Aorta (tissue), 5 donors: ENCODE measurements at regions not wholly inside any gene's neighbourhood (a gene's known extent, or its start where the extent isn't known, plus 50 kb on each side); places are given as distances from the start of the nearest gene placed in this dataset.
"Not testable (repeated sequence)": the region's sequence is repeated elsewhere in the genome, so short reads cannot be mapped to it uniquely, and the experiment has no call there.

ENCODE experiments used
- ATAC-seq: fragments of 200-7000 bp; cut with Tn5 transposase; one replicate; pipeline ENCODE4 v1.9.1; 2022; ENCODE audit warnings: moderate library complexity; ENCODE audit not compliant: low FRiP score
- DNase-seq, 2 donors: peaks; one replicate each; pipeline ENCODE4 v3.0.0-alpha.2; 2020
- H3K27ac ChIP-seq, 2 donors: one replicate each; pipeline ENCODE4 v1.5.1; 2013; ENCODE audit warnings: low read length in 2 of 2, mild to moderate bottlenecking in 2 of 2, moderate library complexity in 2 of 2, control low read depth in 1 of 2, inconsistent platforms in 1 of 2, low read depth in 1 of 2
- H3K27me3 ChIP-seq, 2 donors: one replicate each; pipeline ENCODE4 v1.6.1; 2013; ENCODE audit warnings: control low read depth in 1 of 2, low read length in 1 of 2, mild to moderate bottlenecking in 1 of 2, moderate library complexity in 1 of 2; ENCODE audit not compliant: insufficient read depth in 2 of 2, control insufficient read depth in 1 of 2
- H3K36me3 ChIP-seq, 2 donors: one replicate each; pipeline ENCODE4 v1.6.1; 2013; ENCODE audit warnings: control low read depth in 1 of 2, low read length in 1 of 2, mild to moderate bottlenecking in 1 of 2; ENCODE audit not compliant: insufficient read depth in 2 of 2, control insufficient read depth in 1 of 2
- H3K4me1 ChIP-seq, 2 donors: one replicate each; pipeline ENCODE4 v1.6.1; 2013; ENCODE audit warnings: low read length in 2 of 2, control low read depth in 1 of 2, mild to moderate bottlenecking in 1 of 2, moderate library complexity in 1 of 2; ENCODE audit not compliant: insufficient read depth in 2 of 2, control insufficient read depth in 1 of 2
- H3K4me3 ChIP-seq, 2 donors: one replicate each; pipeline ENCODE4 v1.5.1; 2013; ENCODE audit warnings: low read length in 2 of 2, control low read depth in 1 of 2, mild to moderate bottlenecking in 1 of 2
- H3K9me3 ChIP-seq: one replicate; pipeline ENCODE4 v1.6.1; 2013; ENCODE audit warnings: mild to moderate bottlenecking, low read length; ENCODE audit not compliant: control insufficient read depth
- WGBS, 2 donors: extraction: QIAGEN DNeasy Blood & Tissue Kit; methylation state at CpG; one replicate each; pipeline ENCODE4 v1.1.7; 2013; 5-methylcytosine and 5-hydroxymethylcytosine counted together
- intact Hi-C, 2 donors: fragments of 100-400 bp; cut with DNase I; formaldehyde crosslinking; loops; one replicate each; pipeline versions ENCODE4 v1.14.2 to v1.15.0; 2022
- donor health status: healthy with polysubstance abuse.
- donor health status: Bipolar disorder and iron deficiency.
- donor health status: DM: no; HTN: no; CAD: no.
- donor health status: DM: no; HTN: no; CAD: no.
- donor health status: DM: yes; HTN: yes; CAD: no.

GRCh38 chr12:105587237-105587636 is 256.7 kb downstream of the C12orf75 start:
- intact Hi-C loops, result no loop called here
- Histone ChIP-seq H3K27me3 (no peaks in the 10 kb centered on the region), H3K36me3 (peaks cover 0 to 2% of the 10 kb centered on the region in 2 donors), H3K27ac (no peak overlapping the region), H3K4me3 (no peak overlapping the region), H3K9me3 (peaks cover 3% of the 10 kb centered on the region), H3K4me1 (peaks cover 0 to 1% of the 10 kb centered on the region in 2 donors)
- ATAC-seq (no peak), DNase-seq (no peak)
- WGBS, 2 donors, result 14 to 29% methylated on average over 5 of the region's 5 CpGs

- DNase-seq, result no peak
- peaks cover 0 to 1% of the 10 kb centered on the region in 2 donors for H3K4me1 ChIP-seq
- H3K36me3 ChIP-seq, result peaks cover 0 to 2% of the 10 kb centered on the region in 2 donors
- intact Hi-C loops, result no loop called here
- no peak for ATAC-seq
- H3K9me3 ChIP-seq, result peaks cover 3% of the 10 kb centered on the region
- no peak overlapping the region for H3K4me3 ChIP-seq
- WGBS, 2 donors, result 93 to 96% methylated on average over 4 of the region's 4 CpGs
- no peak overlapping the region for H3K27ac ChIP-seq
- no peaks in the 10 kb centered on the region for H3K27me3 ChIP-seq
Measured at GRCh38 chr12:105588106-105588505, 257.6 kb downstream of the C12orf75 start.

GRCh38 chr12:105590571-105590970 is 260.1 kb downstream of the C12orf75 start:
- intact Hi-C loops, result no loop called here
- Histone ChIP-seq H3K27me3 (no peaks in the 10 kb centered on the region), H3K4me3 (no peak overlapping the region), H3K4me1 (peaks cover 0 to 1% of the 10 kb centered on the region in 2 donors), H3K36me3 (peaks cover 0 to 2% of the 10 kb centered on the region in 2 donors), H3K9me3 (peaks cover 3% of the 10 kb centered on the region), H3K27ac (no peak overlapping the region)
- DNase-seq (no peak), ATAC-seq (no peak)
- 86 to 88% methylated on average over 1 of the region's 1 CpG for WGBS, 2 donors

GRCh38 chr12:105595440-105595839 is 264.9 kb downstream of the C12orf75 start:
- intact Hi-C loops, result no loop called here
- H3K4me3 ChIP-seq, result no peak overlapping the region
- H3K27me3 ChIP-seq, result no peaks in the 10 kb centered on the region
- H3K36me3 ChIP-seq, result no peaks in the 10 kb centered on the region
- DNase-seq (no peak), ATAC-seq (no peak)
- WGBS, 2 donors, result 92 to 94% methylated on average over 5 of the region's 5 CpGs
- no peak overlapping the region for H3K27ac ChIP-seq
- peaks cover 2% of the 10 kb centered on the region for H3K9me3 ChIP-seq
- H3K4me1 ChIP-seq, result no peaks in the 10 kb centered on the region

- no peak for DNase-seq
- Histone ChIP-seq H3K4me1 (peaks cover 0 to 3% of the 10 kb centered on the region in 2 donors), H3K4me3 (no peak overlapping the region), H3K27me3 (no peaks in the 10 kb centered on the region), H3K9me3 (peaks cover 2% of the 10 kb centered on the region), H3K36me3 (no peaks in the 10 kb centered on the region), H3K27ac (no peak overlapping the region)
- WGBS, 2 donors, result 89 to 91% methylated on average over 2 of the region's 2 CpGs
- intact Hi-C loops, result no loop called here
- no peak for ATAC-seq
Measured at GRCh38 chr12:105596731-105597130, 266.2 kb downstream of the C12orf75 start.

- peaks cover 2% of the 10 kb centered on the region for H3K9me3 ChIP-seq
- WGBS, 2 donors, result 85 to 91% methylated on average over 4 of the region's 4 CpGs
- H3K27me3 ChIP-seq, result no peaks in the 10 kb centered on the region
- no peak overlapping the region for H3K27ac ChIP-seq
- H3K36me3 ChIP-seq, result no peaks in the 10 kb centered on the region
- DNase-seq (no peak), ATAC-seq (no peak)
- H3K4me1 ChIP-seq, result peaks cover 0 to 4% of the 10 kb centered on the region in 2 donors
- intact Hi-C loops, result no loop called here
- H3K4me3 ChIP-seq, result no peak overlapping the region
Measured at GRCh38 chr12:105598031-105598430, 267.5 kb downstream of the C12orf75 start.

- Histone ChIP-seq H3K27ac (no peak overlapping the region), H3K9me3 (peaks cover 2% of the 10 kb centered on the region), H3K36me3 (no peaks in the 10 kb centered on the region), H3K4me3 (no peak overlapping the region), H3K4me1 (peaks cover 0 to 4% of the 10 kb centered on the region in 2 donors), H3K27me3 (no peaks in the 10 kb centered on the region)
- DNase-seq (no peak), ATAC-seq (no peak)
- WGBS, 2 donors, result 9 to 17% methylated on average over 2 of the region's 2 CpGs
- intact Hi-C loops, result no loop called here
Measured at GRCh38 chr12:105600911-105601545, 270.5 kb downstream of the C12orf75 start.

GRCh38 chr12:105602312-105602711 is 271.8 kb downstream of the C12orf75 start:
- DNase-seq, H3K4me3 ChIP-seq, H3K9me3 ChIP-seq, ATAC-seq, H3K36me3 ChIP-seq, intact Hi-C loops, H3K4me1 ChIP-seq, H3K27ac ChIP-seq, H3K27me3 ChIP-seq: not testable (repeated sequence)
- 86 to 88% methylated on average over 5 of the region's 5 CpGs for WGBS, 2 donors

GRCh38 chr12:105604281-105604680 is 273.8 kb downstream of the C12orf75 start:
- H3K36me3 ChIP-seq, intact Hi-C loops, ATAC-seq, DNase-seq, H3K4me1 ChIP-seq, H3K27me3 ChIP-seq, H3K9me3 ChIP-seq, H3K4me3 ChIP-seq, H3K27ac ChIP-seq: not testable (repeated sequence)
- 63 to 83% methylated on average over 3 of the region's 3 CpGs for WGBS, 2 donors
